H1 (cell line): ENCODE measurements at regions not wholly inside any gene's neighbourhood (a gene's known extent, or its start where the extent isn't known, plus 50 kb on each side); places are given as distances from the start of the nearest gene placed in this dataset.

Experiments used
- JUN ChIP-seq: IDR thresholded peaks from 2 replicates; pipeline ENCODE4 v1.6.1; 2011; ENCODE audit warnings: low read depth, mild to moderate bottlenecking, improper control_type of control experiment, low read length
- TF ChIP-seq, protein P1 (sequence below), 3 experiments: IDR thresholded peaks; 1 replicate in 2 of 3; 2 replicates in 1 of 3; pipeline versions ENCODE4 v1.5.1 to v1.6.1; 2011; ENCODE audit warnings: low read length in 3 of 3, mild to moderate bottlenecking in 3 of 3, inconsistent platforms in 2 of 3, low read depth in 1 of 3, moderate library complexity in 1 of 3; ENCODE audit not compliant: insufficient read depth in 1 of 3; ENCODE audit errors: control extremely low read depth in 1 of 3

DNA sequence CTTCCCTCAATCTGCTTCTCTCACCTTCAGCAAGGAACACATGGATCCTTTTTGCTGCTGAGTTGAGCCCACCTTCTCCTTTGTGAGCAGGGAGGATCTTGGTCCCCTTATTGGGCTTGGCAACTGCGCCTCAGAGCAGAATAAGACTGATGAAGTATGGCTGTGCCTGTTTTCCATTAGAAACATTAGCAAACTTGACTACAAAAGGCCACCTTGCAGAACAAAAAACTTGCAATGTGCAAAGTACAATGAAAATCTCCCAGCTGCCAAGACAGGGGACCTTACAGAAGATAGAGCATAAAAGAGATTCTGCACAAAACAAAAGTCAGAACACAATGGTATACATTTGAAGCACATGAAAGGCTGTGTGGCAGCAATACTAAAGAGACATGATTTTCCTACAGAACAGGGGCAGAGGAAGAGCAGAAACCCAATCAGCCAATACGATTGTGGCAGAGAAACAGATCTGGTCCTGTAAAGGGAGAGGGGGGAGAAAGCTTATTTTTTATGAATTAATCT, 173.5 kb upstream of the SNX19 start (continued):
- TF ChIP-seq, protein P1, sequence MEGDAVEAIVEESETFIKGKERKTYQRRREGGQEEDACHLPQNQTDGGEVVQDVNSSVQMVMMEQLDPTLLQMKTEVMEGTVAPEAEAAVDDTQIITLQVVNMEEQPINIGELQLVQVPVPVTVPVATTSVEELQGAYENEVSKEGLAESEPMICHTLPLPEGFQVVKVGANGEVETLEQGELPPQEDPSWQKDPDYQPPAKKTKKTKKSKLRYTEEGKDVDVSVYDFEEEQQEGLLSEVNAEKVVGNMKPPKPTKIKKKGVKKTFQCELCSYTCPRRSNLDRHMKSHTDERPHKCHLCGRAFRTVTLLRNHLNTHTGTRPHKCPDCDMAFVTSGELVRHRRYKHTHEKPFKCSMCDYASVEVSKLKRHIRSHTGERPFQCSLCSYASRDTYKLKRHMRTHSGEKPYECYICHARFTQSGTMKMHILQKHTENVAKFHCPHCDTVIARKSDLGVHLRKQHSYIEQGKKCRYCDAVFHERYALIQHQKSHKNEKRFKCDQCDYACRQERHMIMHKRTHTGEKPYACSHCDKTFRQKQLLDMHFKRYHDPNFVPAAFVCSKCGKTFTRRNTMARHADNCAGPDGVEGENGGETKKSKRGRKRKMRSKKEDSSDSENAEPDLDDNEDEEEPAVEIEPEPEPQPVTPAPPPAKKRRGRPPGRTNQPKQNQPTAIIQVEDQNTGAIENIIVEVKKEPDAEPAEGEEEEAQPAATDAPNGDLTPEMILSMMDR (IDR thresholded peaks at IDR 0.05; ENCODE audit: control extremely low read depth in 1 of 3, insufficient read depth in 1 of 3, low read depth in 1 of 3, low read length in 3 of 3): no peak
- no peak for TF ChIP-seq JUN
